BE2C (cell line): ENCODE measurements at regions not wholly inside any gene's neighbourhood (a gene's known extent, or its start where the extent isn't known, plus 50 kb on each side); places are given as distances from the start of the nearest gene placed in this dataset.

Experiments used
- DNase-seq: peaks from one replicate; pipeline ENCODE4 v3.0.0-alpha.2; 2020
- H3K27me3 ChIP-seq: fragments of 250-450 bp; sonication (Bioruptor Pico); 2 replicates; pipeline ENCODE4 v1.5.1; 2020; ENCODE audit warnings: mild to moderate bottlenecking
- H3K36me3 ChIP-seq: fragments of 250-450 bp; sonication (Bioruptor Pico); 2 replicates; pipeline ENCODE4 v1.5.1; 2020; ENCODE audit warnings: mild to moderate bottlenecking
- H3K4me1 ChIP-seq: fragments of 250-450 bp; sonication (Bioruptor Pico); 2 replicates; pipeline ENCODE4 v1.5.1; 2020
- H3K4me3 ChIP-seq: 2 replicates; pipeline ENCODE4 v1.5.1; 2011; ENCODE audit warnings: low read depth, low read length
- H3K9me3 ChIP-seq: fragments of 250-450 bp; sonication (Bioruptor Pico); 2 replicates; pipeline ENCODE4 v1.5.1; 2020
- TF ChIP-seq, protein P1 (sequence below): IDR thresholded peaks from 2 replicates; pipeline ENCODE4 v1.5.1; 2012; ENCODE audit warnings: mild to moderate bottlenecking, low read depth, low read length

DNA sequence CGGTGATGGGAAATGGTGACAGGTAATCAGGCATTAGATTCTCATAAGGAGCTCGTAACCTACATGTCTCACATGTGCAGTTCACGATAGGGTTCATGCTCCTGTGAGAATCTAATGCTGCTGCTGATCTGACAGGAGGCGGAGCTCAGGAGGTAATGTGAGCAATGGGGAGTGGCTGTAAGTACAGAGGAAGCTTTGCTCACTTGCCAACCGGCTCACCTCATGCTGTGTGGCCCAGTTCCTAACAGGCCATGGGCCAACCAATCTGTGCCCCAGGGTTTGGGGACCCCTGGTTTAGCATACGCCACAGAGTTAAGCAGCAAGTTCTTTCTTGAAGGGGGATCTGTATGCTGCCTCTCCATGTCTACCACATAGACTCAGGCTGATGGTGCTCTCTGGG, 133.1 kb downstream of the IQUB start:
- no peak for DNase-seq
- TF ChIP-seq, protein P1, sequence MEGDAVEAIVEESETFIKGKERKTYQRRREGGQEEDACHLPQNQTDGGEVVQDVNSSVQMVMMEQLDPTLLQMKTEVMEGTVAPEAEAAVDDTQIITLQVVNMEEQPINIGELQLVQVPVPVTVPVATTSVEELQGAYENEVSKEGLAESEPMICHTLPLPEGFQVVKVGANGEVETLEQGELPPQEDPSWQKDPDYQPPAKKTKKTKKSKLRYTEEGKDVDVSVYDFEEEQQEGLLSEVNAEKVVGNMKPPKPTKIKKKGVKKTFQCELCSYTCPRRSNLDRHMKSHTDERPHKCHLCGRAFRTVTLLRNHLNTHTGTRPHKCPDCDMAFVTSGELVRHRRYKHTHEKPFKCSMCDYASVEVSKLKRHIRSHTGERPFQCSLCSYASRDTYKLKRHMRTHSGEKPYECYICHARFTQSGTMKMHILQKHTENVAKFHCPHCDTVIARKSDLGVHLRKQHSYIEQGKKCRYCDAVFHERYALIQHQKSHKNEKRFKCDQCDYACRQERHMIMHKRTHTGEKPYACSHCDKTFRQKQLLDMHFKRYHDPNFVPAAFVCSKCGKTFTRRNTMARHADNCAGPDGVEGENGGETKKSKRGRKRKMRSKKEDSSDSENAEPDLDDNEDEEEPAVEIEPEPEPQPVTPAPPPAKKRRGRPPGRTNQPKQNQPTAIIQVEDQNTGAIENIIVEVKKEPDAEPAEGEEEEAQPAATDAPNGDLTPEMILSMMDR = no peak

DNA sequence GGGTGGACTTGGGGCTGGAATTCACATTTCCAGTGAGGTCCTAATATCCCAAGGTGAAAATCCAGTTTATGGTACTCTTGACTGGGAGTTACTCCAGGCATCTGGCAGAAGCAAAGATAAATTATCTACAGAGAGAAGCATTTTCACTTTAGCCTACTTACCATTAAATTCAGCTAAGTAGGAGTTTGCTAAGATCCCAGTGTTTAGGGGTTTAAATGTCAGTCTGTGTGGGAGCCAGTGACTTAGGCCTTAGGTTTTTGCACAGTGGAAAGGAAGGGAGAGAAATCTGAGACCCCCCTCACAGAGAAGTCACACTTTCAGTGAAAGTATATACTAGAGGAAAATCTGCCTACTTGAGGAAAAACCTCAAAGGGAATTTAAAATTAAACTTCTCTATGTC, 134.2 kb downstream of the IQUB start:
- no peaks in the 10 kb centered on the region for H3K4me1 ChIP-seq
- no peak for DNase-seq
- TF ChIP-seq, protein P1 = no peak
- no peaks in the 10 kb centered on the region for H3K9me3 ChIP-seq
- H3K36me3 ChIP-seq = no peaks in the 10 kb centered on the region
- no peaks in the 10 kb centered on the region for H3K27me3 ChIP-seq
- no peak overlapping the region for H3K4me3 ChIP-seq

More for the DNA sequence above, 133.1 kb downstream of the IQUB start:
- Histone ChIP-seq H3K9me3 (no peaks in the 10 kb centered on the region), H3K36me3 (no peaks in the 10 kb centered on the region), H3K27me3 (no peaks in the 10 kb centered on the region), H3K4me1 (no peaks in the 10 kb centered on the region), H3K4me3 (no peak overlapping the region)

DNA sequence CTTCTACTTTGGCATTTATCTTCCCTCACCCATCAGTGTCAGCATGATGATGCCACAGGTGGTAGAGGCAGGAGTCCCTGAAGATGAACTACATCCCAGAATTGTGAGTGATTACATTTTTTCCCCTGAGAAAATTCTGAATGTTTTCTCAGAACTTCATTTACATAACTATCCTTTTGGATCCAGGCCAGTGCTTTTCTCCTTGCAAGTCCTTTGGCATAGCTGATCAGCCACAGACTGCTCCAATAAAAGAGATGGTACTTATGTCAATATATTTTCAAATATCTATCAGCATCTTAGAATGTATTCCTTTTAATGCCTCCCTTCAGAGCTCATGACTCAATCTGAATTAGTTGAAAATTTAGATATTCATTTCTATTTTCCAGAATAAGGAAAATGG, 135.5 kb downstream of the IQUB start:
- H3K9me3 ChIP-seq = no peaks in the 10 kb centered on the region
- TF ChIP-seq, protein P1 = no peak
- no peak overlapping the region for H3K4me3 ChIP-seq
- no peak for DNase-seq
- no peaks in the 10 kb centered on the region for H3K27me3 ChIP-seq
- H3K36me3 ChIP-seq = no peaks in the 10 kb centered on the region
- H3K4me1 ChIP-seq = no peaks in the 10 kb centered on the region

DNA sequence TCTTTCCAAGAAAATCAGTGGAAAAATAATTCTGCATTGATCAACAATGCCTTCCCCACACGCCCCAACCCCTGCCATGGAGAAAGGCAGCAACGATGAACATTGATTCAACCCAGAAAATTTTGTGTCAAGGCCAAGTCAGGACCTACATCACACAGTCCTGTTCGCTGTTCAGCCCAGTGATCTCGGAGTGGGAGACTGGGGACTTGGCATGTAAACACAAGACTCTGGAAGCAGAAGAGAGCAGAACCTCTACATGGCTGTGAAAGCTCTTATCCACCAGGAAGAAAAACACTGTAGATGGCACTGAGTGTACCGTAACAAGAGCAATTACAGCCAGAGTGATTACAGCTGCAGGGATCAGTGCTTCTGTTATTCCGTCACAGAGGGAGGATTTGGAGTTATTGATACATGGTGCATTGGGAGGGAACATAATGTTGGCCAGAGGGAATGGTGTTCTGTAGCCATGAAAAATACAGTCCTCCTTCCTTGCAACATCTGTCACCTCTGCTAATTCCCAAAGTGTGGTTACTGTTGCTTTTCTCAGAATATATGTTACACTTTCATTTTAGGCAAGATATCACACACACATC, 136.6 kb downstream of the IQUB start:
- no peaks in the 10 kb centered on the region for H3K4me1 ChIP-seq
- no peaks in the 10 kb centered on the region for H3K9me3 ChIP-seq
- H3K36me3 ChIP-seq = no peaks in the 10 kb centered on the region
- no peaks in the 10 kb centered on the region for H3K27me3 ChIP-seq
- H3K4me3 ChIP-seq = no peak overlapping the region
- TF ChIP-seq, protein P1 = no peak
- DNase-seq = no peak

- H3K27me3 ChIP-seq = no peaks in the 10 kb centered on the region
- no peaks in the 10 kb centered on the region for H3K36me3 ChIP-seq
- no peak for DNase-seq
- no peaks in the 10 kb centered on the region for H3K4me1 ChIP-seq
- H3K4me3 ChIP-seq = no peak overlapping the region
- no peaks in the 10 kb centered on the region for H3K9me3 ChIP-seq
- TF ChIP-seq, protein P1 = no peak
Observed at GRCh38 chr7:123393623-123394022, 140.8 kb downstream of the IQUB start.

DNA sequence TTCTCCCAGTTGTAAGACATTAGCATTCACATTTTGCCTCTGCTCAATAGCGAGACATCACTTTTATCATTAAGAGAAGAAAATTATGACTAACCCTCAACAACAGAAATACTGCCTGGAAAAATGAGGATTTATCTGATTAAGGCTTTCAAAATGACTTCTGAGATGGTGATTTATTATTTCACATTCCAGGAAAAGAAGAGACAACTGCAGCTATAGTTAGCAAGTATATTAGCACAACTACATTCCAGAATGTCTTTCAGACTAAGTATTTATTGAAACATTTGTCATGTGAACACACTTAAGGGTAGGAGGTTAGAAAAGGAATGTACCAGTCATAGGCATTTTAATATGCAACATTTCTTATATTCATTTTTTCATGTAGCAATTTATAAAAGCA, 162.0 kb downstream of the IQUB start:
- no peaks in the 10 kb centered on the region for H3K9me3 ChIP-seq
- H3K4me1 ChIP-seq = peaks cover 6% of the 10 kb centered on the region; the same call in 1 of the 2 replicates
- no peak for DNase-seq
- no peak overlapping the region for H3K4me3 ChIP-seq
- H3K36me3 ChIP-seq = no peaks in the 10 kb centered on the region
- TF ChIP-seq, protein P1 = no peak
- no peaks in the 10 kb centered on the region for H3K27me3 ChIP-seq
